ENCODE measurements at regions not wholly inside any gene's neighbourhood (a gene's known extent, or its start where the extent isn't known, plus 50 kb on each side); places are given as distances from the start of the nearest gene placed in this dataset.

- Mint-ChIP-seq H3K4me1 (ENCODE audit: low read depth in 2 of 2) (peaks cover 0 to 4% of the 10 kb centered on the region in 2 donors), H3K27ac (no peak overlapping the region), H3K4me3 (no peak overlapping the region), H3K27me3 (peaks cover 40 to 89% of the 10 kb centered on the region in 2 donors), H3K36me3 (ENCODE audit: insufficient read depth) (peaks cover 3% of the 10 kb centered on the region), H3K9me3 (no peaks in the 10 kb centered on the region)
- ATAC-seq (replicated peaks) (no peak), DNase-seq (no peak)
Observed at GRCh38 chr11:116172156-116172555, 600.6 kb downstream of the BUD13 start.

GRCh38 chr11:116171271-116172140 is 601.3 kb downstream of the BUD13 start:
- Mint-ChIP-seq H3K36me3 (ENCODE audit: insufficient read depth) (peaks cover 3% of the 10 kb centered on the region), H3K27ac (no peak overlapping the region), H3K4me3 (no peak overlapping the region), H3K9me3 (no peaks in the 10 kb centered on the region), H3K4me1 (ENCODE audit: low read depth in 2 of 2) (peaks cover 0 to 4% of the 10 kb centered on the region in 2 donors), H3K27me3 (peaks cover 44 to 88% of the 10 kb centered on the region in 2 donors)
- ATAC-seq (replicated peaks) (no peak), DNase-seq (no peak)

- DNase-seq (no peak), ATAC-seq (replicated peaks) (no peak)
- Mint-ChIP-seq H3K9me3 (peaks cover 0 to 4% of the 10 kb centered on the region in 2 donors), H3K4me3 (no peak overlapping the region), H3K36me3 (ENCODE audit: insufficient read depth) (peaks cover 3% of the 10 kb centered on the region), H3K27me3 (peaks cover 50 to 88% of the 10 kb centered on the region in 2 donors), H3K4me1 (ENCODE audit: low read depth in 2 of 2) (peaks cover 0 to 4% of the 10 kb centered on the region in 2 donors), H3K27ac (no peak overlapping the region)
Observed at GRCh38 chr11:116170526-116171120, 602.2 kb downstream of the BUD13 start.

- peaks cover 3% of the 10 kb centered on the region for H3K36me3 Mint-ChIP-seq (ENCODE audit: insufficient read depth)
- peaks cover 0 to 4% of the 10 kb centered on the region in 2 donors for H3K4me1 Mint-ChIP-seq (ENCODE audit: low read depth in 2 of 2)
- H3K27ac Mint-ChIP-seq = no peak overlapping the region
- peaks cover 44 to 88% of the 10 kb centered on the region in 2 donors for H3K27me3 Mint-ChIP-seq
- DNase-seq = no peak
- no peak for ATAC-seq (replicated peaks)
- no peak overlapping the region for H3K4me3 Mint-ChIP-seq
- H3K9me3 Mint-ChIP-seq = peaks cover 0 to 10% of the 10 kb centered on the region in 2 donors
Observed at GRCh38 chr11:116169776-116170175, 603.0 kb downstream of the BUD13 start.

GRCh38 chr11:116168459-116168787 is 604.4 kb downstream of the BUD13 start:
- ATAC-seq (replicated peaks) (no peak), DNase-seq (no peak)
- H3K27ac Mint-ChIP-seq = no peak overlapping the region
- no peaks in the 10 kb centered on the region for H3K4me1 Mint-ChIP-seq (ENCODE audit: low read depth in 2 of 2)
- H3K9me3 Mint-ChIP-seq = peaks cover 0 to 10% of the 10 kb centered on the region in 2 donors
- H3K36me3 Mint-ChIP-seq (ENCODE audit: insufficient read depth) = peaks cover 3% of the 10 kb centered on the region
- peaks cover 38 to 81% of the 10 kb centered on the region in 2 donors for H3K27me3 Mint-ChIP-seq
- H3K4me3 Mint-ChIP-seq = no peak overlapping the region

- Mint-ChIP-seq H3K36me3 (ENCODE audit: insufficient read depth) (peaks cover 3% of the 10 kb centered on the region), H3K27ac (no peak overlapping the region), H3K4me3 (no peak overlapping the region), H3K4me1 (ENCODE audit: low read depth in 2 of 2) (no peaks in the 10 kb centered on the region), H3K27me3 (peaks cover 38 to 81% of the 10 kb centered on the region in 2 donors), H3K9me3 (peaks cover 0 to 10% of the 10 kb centered on the region in 2 donors)
- ATAC-seq (replicated peaks) (no peak), DNase-seq (no peak)
Observed at GRCh38 chr11:116167706-116168458, 604.9 kb downstream of the BUD13 start.

GRCh38 chr11:116166573-116167465 is 606.0 kb downstream of the BUD13 start:
- Mint-ChIP-seq H3K4me3 (no peak overlapping the region), H3K36me3 (ENCODE audit: insufficient read depth) (peaks cover 3% of the 10 kb centered on the region), H3K27me3 (peaks cover 37 to 77% of the 10 kb centered on the region in 2 donors), H3K4me1 (ENCODE audit: low read depth in 2 of 2) (no peaks in the 10 kb centered on the region), H3K27ac (no peak overlapping the region), H3K9me3 (peaks cover 0 to 10% of the 10 kb centered on the region in 2 donors)
- ATAC-seq (replicated peaks) (no peak), DNase-seq (no peak)

- no peak overlapping the region for H3K27ac Mint-ChIP-seq
- ATAC-seq (replicated peaks) (no peak), DNase-seq (no peak)
- no peaks in the 10 kb centered on the region for H3K4me1 Mint-ChIP-seq (ENCODE audit: low read depth in 2 of 2)
- peaks cover 0 to 10% of the 10 kb centered on the region in 2 donors for H3K9me3 Mint-ChIP-seq
- no peaks in the 10 kb centered on the region for H3K36me3 Mint-ChIP-seq (ENCODE audit: insufficient read depth)
- H3K27me3 Mint-ChIP-seq = peaks cover 41 to 77% of the 10 kb centered on the region in 2 donors
- H3K4me3 Mint-ChIP-seq = no peak overlapping the region
Observed at GRCh38 chr11:116164843-116165242, 607.9 kb downstream of the BUD13 start.

- Mint-ChIP-seq H3K27ac (no peak overlapping the region), H3K27me3 (peaks cover 28 to 57% of the 10 kb centered on the region in 2 donors), H3K9me3 (peaks cover 0 to 10% of the 10 kb centered on the region in 2 donors), H3K4me1 (ENCODE audit: low read depth in 2 of 2) (no peaks in the 10 kb centered on the region), H3K4me3 (no peak overlapping the region), H3K36me3 (ENCODE audit: insufficient read depth) (no peaks in the 10 kb centered on the region)
- no peak for DNase-seq
- no peak for ATAC-seq (replicated peaks)
Observed at GRCh38 chr11:116162886-116163230, 609.9 kb downstream of the BUD13 start.

GRCh38 chr11:116162086-116162885 is 610.5 kb downstream of the BUD13 start:
- Mint-ChIP-seq H3K4me1 (ENCODE audit: low read depth in 2 of 2) (no peaks in the 10 kb centered on the region), H3K9me3 (peaks cover 0 to 10% of the 10 kb centered on the region in 2 donors), H3K36me3 (ENCODE audit: insufficient read depth) (no peaks in the 10 kb centered on the region), H3K4me3 (no peak overlapping the region), H3K27ac (no peak overlapping the region), H3K27me3 (peaks cover 26 to 52% of the 10 kb centered on the region in 2 donors)
- no peak for ATAC-seq (replicated peaks)
- DNase-seq = no peak

GRCh38 chr11:116148645-116149044 is 624.1 kb downstream of the BUD13 start:
- H3K4me1 Mint-ChIP-seq (ENCODE audit: low read depth in 2 of 2) = no peaks in the 10 kb centered on the region
- no peaks in the 10 kb centered on the region for H3K36me3 Mint-ChIP-seq (ENCODE audit: insufficient read depth)
- DNase-seq (no peak), ATAC-seq (replicated peaks) (no peak)
- H3K4me3 Mint-ChIP-seq = no peak overlapping the region
- H3K27ac Mint-ChIP-seq = no peak overlapping the region
- H3K27me3 Mint-ChIP-seq = peaks cover 34 to 36% of the 10 kb centered on the region in 2 donors
- peaks cover 0 to 6% of the 10 kb centered on the region in 2 donors for H3K9me3 Mint-ChIP-seq

GRCh38 chr11:116148056-116148455 is 624.7 kb downstream of the BUD13 start:
- Mint-ChIP-seq H3K27me3 (peaks cover 34 to 36% of the 10 kb centered on the region in 2 donors), H3K36me3 (ENCODE audit: insufficient read depth) (no peaks in the 10 kb centered on the region), H3K4me1 (ENCODE audit: low read depth in 2 of 2) (no peaks in the 10 kb centered on the region), H3K4me3 (no peak overlapping the region), H3K9me3 (peaks cover 0 to 6% of the 10 kb centered on the region in 2 donors), H3K27ac (no peak overlapping the region)
- ATAC-seq (replicated peaks) = no peak
- no peak for DNase-seq

Data from effector memory CD8-positive, alpha-beta T cell (primary cell).